ENCODE measurements at regions not wholly inside any gene's neighbourhood (a gene's known extent, or its start where the extent isn't known, plus 50 kb on each side); places are given as distances from the start of the nearest gene placed in this dataset.

GRCh38 chr3:29144807-29145206 is 136.1 kb upstream of the RBMS3 start:
- WGBS, 5 donors, result 57 to 68% (median 66%) methylated on average over 4 of the region's 4 CpGs

GRCh38 chr3:29145360-29145759 is 135.5 kb upstream of the RBMS3 start:
- H3K4me1 ChIP-seq, result peaks cover 0 to 20% (median 0%) of the 10 kb centered on the region in 6 donors
- no peaks in the 10 kb centered on the region for H3K27me3 ChIP-seq (replicated peaks in 1 of 7)
- no peaks in the 10 kb centered on the region for H3K9me3 ChIP-seq
- DNase-seq, result no peak
- H3K27ac ChIP-seq, result no peak overlapping the region
- intact Hi-C loops (cut with DNase I; ENCODE audit: low total_unique reads), result no loop called here
- 83 to 93% (median 88%) methylated on average over 1 of the region's 1 CpG for WGBS, 5 donors
- no peak overlapping the region for H3K4me3 ChIP-seq
- H3K36me3 ChIP-seq, result no peaks in the 10 kb centered on the region
- TF ChIP-seq, protein P1, sequence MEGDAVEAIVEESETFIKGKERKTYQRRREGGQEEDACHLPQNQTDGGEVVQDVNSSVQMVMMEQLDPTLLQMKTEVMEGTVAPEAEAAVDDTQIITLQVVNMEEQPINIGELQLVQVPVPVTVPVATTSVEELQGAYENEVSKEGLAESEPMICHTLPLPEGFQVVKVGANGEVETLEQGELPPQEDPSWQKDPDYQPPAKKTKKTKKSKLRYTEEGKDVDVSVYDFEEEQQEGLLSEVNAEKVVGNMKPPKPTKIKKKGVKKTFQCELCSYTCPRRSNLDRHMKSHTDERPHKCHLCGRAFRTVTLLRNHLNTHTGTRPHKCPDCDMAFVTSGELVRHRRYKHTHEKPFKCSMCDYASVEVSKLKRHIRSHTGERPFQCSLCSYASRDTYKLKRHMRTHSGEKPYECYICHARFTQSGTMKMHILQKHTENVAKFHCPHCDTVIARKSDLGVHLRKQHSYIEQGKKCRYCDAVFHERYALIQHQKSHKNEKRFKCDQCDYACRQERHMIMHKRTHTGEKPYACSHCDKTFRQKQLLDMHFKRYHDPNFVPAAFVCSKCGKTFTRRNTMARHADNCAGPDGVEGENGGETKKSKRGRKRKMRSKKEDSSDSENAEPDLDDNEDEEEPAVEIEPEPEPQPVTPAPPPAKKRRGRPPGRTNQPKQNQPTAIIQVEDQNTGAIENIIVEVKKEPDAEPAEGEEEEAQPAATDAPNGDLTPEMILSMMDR (IDR thresholded peaks at IDR 0.05 in 8 of 11, conservative IDR thresholded peaks at IDR 0.05 in 3 of 11), result no peak
- TF ChIP-seq POLR2A (IDR thresholded peaks at IDR 0.05), result no peak
- TF ChIP-seq POLR2AphosphoS5 (IDR thresholded peaks at IDR 0.05), result no peak

More at GRCh38 chr3:29144807-29145206, 136.1 kb upstream of the RBMS3 start:
- intact Hi-C loops (cut with DNase I; ENCODE audit: low total_unique reads), result no loop called here
- Histone ChIP-seq H3K4me3 (no peak overlapping the region), H3K27me3 (replicated peaks in 1 of 7) (no peaks in the 10 kb centered on the region), H3K36me3 (no peaks in the 10 kb centered on the region), H3K4me1 (peaks cover 0 to 24% (median 0%) of the 10 kb centered on the region in 6 donors), H3K9me3 (no peaks in the 10 kb centered on the region), H3K27ac (no peak overlapping the region)
- TF ChIP-seq POLR2AphosphoS5 (IDR thresholded peaks at IDR 0.05) (no peak), POLR2A (IDR thresholded peaks at IDR 0.05) (no peak)
- TF ChIP-seq, protein P1 (IDR thresholded peaks at IDR 0.05 in 8 of 11, conservative IDR thresholded peaks at IDR 0.05 in 3 of 11), result peak in 1 of 11 experiments; percentile 11
- no peak for DNase-seq

- Histone ChIP-seq H3K4me3 (no peak overlapping the region), H3K36me3 (no peaks in the 10 kb centered on the region), H3K4me1 (peaks cover 0 to 8% (median 0%) of the 10 kb centered on the region in 6 donors), H3K9me3 (no peaks in the 10 kb centered on the region), H3K27ac (no peak overlapping the region), H3K27me3 (replicated peaks in 1 of 7) (no peaks in the 10 kb centered on the region)
- intact Hi-C loops (cut with DNase I; ENCODE audit: low total_unique reads), result no loop called here
- no peak for DNase-seq
- TF ChIP-seq, protein P1 (IDR thresholded peaks at IDR 0.05 in 8 of 11, conservative IDR thresholded peaks at IDR 0.05 in 3 of 11), result no peak
- TF ChIP-seq POLR2AphosphoS5 (IDR thresholded peaks at IDR 0.05) (no peak), POLR2A (IDR thresholded peaks at IDR 0.05) (no peak)
- whole genome bisulfite sequencing, 5 donors, result 57 to 73% (median 71%) methylated on average over 2 of the region's 2 CpGs
Measured at GRCh38 chr3:29152379-29152778, 128.5 kb upstream of the RBMS3 start.

- H3K27me3 ChIP-seq (replicated peaks in 1 of 7), result no peaks in the 10 kb centered on the region
- WGBS, 5 donors, result 14 to 26% (median 15%) methylated on average over 3 of the region's 3 CpGs
- DNase-seq, result no peak
- intact Hi-C loops (cut with DNase I; ENCODE audit: low total_unique reads), result no loop called here
- peak in 1 of 3 donors; percentile 41 for TF ChIP-seq POLR2AphosphoS5 (IDR thresholded peaks at IDR 0.05)
- TF ChIP-seq POLR2A (IDR thresholded peaks at IDR 0.05), result no peak
- H3K9me3 ChIP-seq, result no peaks in the 10 kb centered on the region
- H3K4me3 ChIP-seq, result no peak overlapping the region
- no peaks in the 10 kb centered on the region for H3K36me3 ChIP-seq
- H3K4me1 ChIP-seq, result peaks cover 0 to 8% (median 0%) of the 10 kb centered on the region in 6 donors
- H3K27ac ChIP-seq, result peak overlapping the region in 2 of 8 donors; percentile 15 to 47
Measured at GRCh38 chr3:29153811-29154210, 127.1 kb upstream of the RBMS3 start.
